Esophagus (tissue), 2 donors: ENCODE measurements at regions not wholly inside any gene's neighbourhood (a gene's known extent, or its start where the extent isn't known, plus 50 kb on each side); places are given as distances from the start of the nearest gene placed in this dataset.
"Not testable (repeated sequence)": the region's sequence is repeated elsewhere in the genome, so short reads cannot be mapped to it uniquely, and the experiment has no call there.

Experiments
- H3K27ac ChIP-seq, 2 donors: one replicate each; pipeline ENCODE4 v1.5.1; 2013; ENCODE audit warnings: low read depth in 2 of 2, mild to moderate bottlenecking in 2 of 2, inconsistent platforms in 1 of 2, low read length in 1 of 2, moderate library complexity in 1 of 2
- H3K27me3 ChIP-seq, 2 donors: one replicate each; pipeline ENCODE4 v1.6.1; 2013; ENCODE audit warnings: low read length in 2 of 2, control low read depth in 1 of 2, mild to moderate bottlenecking in 1 of 2; ENCODE audit not compliant: insufficient read depth in 2 of 2, control insufficient read depth in 1 of 2
- H3K36me3 ChIP-seq, 2 donors: one replicate each; pipeline ENCODE4 v1.6.1; 2013; ENCODE audit warnings: low read length in 1 of 2; ENCODE audit not compliant: control insufficient read depth in 2 of 2, insufficient read depth in 2 of 2
- H3K4me1 ChIP-seq, 2 donors: one replicate each; pipeline ENCODE4 v1.6.1; 2013; ENCODE audit warnings: low read length in 1 of 2; ENCODE audit not compliant: control insufficient read depth in 2 of 2, insufficient read depth in 2 of 2
- H3K4me3 ChIP-seq, 2 donors: one replicate each; pipeline ENCODE4 v1.5.1; 2013; ENCODE audit warnings: low read length in 2 of 2, mild to moderate bottlenecking in 2 of 2, low read depth in 1 of 2, moderate library complexity in 1 of 2
- H3K9me3 ChIP-seq, 2 donors: one replicate each; pipeline ENCODE4 v1.6.1; 2013; ENCODE audit warnings: mild to moderate bottlenecking in 2 of 2, low read depth in 1 of 2, low read length in 1 of 2, moderate library complexity in 1 of 2; ENCODE audit not compliant: control insufficient read depth in 2 of 2, insufficient read depth in 1 of 2
- WGBS, 2 donors: extraction: QIAGEN DNeasy Blood & Tissue Kit; methylation state at CpG; one replicate each; pipeline ENCODE4 v1.1.7; 2013; 5-methylcytosine and 5-hydroxymethylcytosine counted together
- donor health status: healthy with polysubstance abuse.
- donor health status: Bipolar disorder and iron deficiency.

DNA sequence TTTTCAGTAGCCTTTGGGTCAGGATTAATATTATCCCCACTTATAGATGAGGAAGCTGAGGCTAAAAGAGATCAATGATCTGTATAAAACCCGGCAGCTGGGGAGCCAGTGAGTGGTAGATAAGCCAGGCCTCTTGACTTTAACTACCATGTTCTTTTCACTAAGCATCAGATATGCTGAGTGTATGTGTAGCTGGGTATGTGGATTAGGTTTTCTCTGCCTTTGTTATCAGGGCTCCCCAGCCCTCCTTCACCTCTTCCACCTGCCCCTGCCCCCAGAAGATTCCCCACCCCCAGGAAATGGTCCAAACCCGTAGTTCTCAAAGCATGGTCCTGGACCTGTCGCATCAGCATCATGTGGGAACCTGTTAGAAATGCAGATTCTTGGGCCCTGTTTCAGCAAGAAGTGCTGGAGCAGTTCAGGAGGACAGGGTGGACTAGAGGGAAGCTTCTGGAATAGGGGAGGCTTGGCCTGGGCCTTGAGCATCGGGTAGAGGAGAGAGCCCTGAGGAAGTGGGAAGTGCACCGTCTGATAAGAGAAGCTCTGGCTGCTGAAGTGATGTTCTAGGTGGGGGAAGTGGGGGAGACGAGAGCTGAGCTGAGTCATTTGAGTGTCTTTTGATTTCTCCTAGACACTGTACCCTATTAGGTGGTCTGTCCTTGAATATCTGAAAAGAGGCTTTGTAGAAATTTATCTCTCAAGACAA, 101.3 kb downstream of the HIF1AN start:
- Histone ChIP-seq H3K4me1 (no peaks in the 10 kb centered on the region), H3K36me3 (no peaks in the 10 kb centered on the region), H3K9me3 (no peaks in the 10 kb centered on the region), H3K27me3 (no peaks in the 10 kb centered on the region), H3K4me3 (no peak overlapping the region), H3K27ac (no peak overlapping the region)
- WGBS, 2 donors, result 42 to 44% methylated on average over 6 of the region's 6 CpGs

DNA sequence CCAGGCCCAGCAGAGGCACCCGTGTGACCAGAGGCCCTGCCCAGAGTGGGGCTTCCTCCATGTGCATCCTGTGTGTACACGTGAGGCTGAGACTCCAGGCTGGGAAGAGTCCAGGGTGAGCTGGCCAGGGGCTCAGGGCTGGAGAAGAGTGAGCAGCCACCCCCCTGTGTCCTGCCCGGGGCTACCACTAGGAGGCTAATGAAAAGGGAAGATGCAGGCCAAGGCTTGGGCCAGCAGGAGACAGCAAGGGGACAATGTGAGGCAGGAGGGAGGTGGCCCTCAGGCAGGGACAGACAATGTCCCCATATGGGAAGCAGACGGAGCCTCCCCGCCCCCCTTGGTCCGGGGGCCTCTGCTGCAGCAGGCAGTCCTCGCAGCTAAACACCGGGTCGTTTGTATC, 102.0 kb downstream of the HIF1AN start:
- H3K36me3 ChIP-seq, result no peaks in the 10 kb centered on the region
- H3K27me3 ChIP-seq, result no peaks in the 10 kb centered on the region

DNA sequence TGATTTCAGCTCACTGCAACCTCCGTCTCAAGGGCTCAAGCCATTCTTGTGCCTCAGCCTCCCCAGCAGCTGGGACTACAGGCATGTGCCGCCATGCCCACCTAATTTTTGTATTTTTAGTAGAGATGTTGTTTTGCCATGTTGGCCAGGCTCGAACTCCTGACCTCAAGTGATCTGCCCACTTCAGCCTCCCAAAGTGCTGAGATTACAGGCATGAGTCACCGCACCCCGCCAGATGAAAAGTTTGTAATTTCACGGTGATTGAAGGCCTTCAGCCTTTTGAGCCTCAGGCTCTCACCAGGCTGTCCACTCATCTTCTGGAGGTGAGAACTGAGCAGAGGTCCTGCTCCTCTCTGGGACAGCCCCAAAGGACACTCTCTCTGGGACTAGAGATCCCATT, 103.2 kb downstream of the HIF1AN start:
- H3K27me3 ChIP-seq, H3K4me3 ChIP-seq, H3K9me3 ChIP-seq, H3K27ac ChIP-seq, H3K4me1 ChIP-seq, H3K36me3 ChIP-seq: not testable (repeated sequence)
- WGBS, 2 donors, result 81 to 82% methylated on average over 6 of the region's 6 CpGs

More for the DNA sequence above, 102.0 kb downstream of the HIF1AN start:
- H3K4me1 ChIP-seq, result no peaks in the 10 kb centered on the region
- no peak overlapping the region for H3K27ac ChIP-seq
- WGBS, 2 donors, result 9 to 13% methylated on average over 9 of the region's 9 CpGs
- no peak overlapping the region for H3K4me3 ChIP-seq
- H3K9me3 ChIP-seq, result no peaks in the 10 kb centered on the region

DNA sequence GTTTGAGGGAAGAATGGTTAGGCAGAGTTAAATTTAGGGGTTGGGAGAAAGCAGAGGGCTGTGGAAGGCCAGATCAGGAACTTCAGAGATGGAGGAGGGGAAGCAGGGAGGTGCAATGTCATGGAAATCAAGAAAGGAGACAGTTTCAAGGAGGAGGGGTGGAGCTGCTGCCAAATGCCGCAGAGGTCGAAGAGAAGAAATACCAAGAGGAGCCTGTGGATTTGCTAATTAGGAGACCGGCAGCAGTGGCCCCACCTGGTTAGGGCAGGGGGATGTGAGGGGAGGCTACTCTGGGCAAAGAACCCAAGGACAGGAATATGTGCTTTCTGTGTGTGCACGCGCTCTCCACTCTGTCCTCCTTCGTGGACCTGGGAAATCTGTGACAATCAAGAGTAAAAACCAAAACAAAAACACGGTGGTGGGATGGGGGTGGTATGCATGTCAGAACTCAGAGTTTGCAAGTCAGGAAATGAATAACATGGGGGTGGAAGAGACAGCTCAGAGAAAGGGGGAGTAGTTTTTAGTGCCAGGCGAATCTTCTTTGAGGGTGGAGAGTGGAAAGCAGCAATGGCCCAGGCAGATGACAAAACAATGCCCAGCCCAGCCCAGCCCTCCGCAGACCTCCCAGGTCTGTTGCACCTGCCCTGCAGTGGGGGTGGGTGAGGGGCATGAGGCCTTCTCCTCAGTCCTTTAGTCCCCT, 102.9 kb upstream of the PAX2 start:
- WGBS, 2 donors, result 14 to 16% methylated on average over 9 of the region's 9 CpGs
- Histone ChIP-seq H3K9me3 (peaks cover 0 to 2% of the 10 kb centered on the region in 2 donors), H3K27ac (no peak overlapping the region), H3K27me3 (no peaks in the 10 kb centered on the region), H3K4me1 (no peaks in the 10 kb centered on the region), H3K36me3 (no peaks in the 10 kb centered on the region), H3K4me3 (no peak overlapping the region)

DNA sequence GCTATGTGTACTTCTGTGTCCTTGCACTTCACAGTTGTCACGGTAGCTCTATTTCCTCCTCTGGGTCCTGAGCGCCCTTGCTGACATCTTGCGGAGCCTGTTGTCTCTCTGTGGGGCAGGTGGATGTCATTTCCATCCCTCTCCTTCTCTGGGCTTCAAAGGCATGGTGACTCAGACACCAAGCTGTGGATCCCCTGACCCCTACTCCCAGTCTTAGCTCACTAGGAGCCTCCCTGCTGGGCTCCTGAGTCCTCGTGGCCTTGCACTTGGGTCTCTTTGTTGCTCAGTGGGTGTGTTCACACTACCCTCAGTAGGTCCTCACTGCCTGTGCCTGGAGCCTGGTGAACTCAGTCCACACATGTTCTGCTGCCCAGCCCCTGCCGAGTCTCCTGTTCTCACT, 100.3 kb upstream of the PAX2 start:
- H3K27ac ChIP-seq, result no peak overlapping the region
- H3K4me1 ChIP-seq, result no peaks in the 10 kb centered on the region
- no peak overlapping the region for H3K4me3 ChIP-seq
- WGBS, 2 donors, result 54 to 57% methylated on average over 5 of the region's 5 CpGs
- no peaks in the 10 kb centered on the region for H3K36me3 ChIP-seq
- H3K9me3 ChIP-seq, result peaks cover 0 to 2% of the 10 kb centered on the region in 2 donors
- H3K27me3 ChIP-seq, result no peaks in the 10 kb centered on the region

DNA sequence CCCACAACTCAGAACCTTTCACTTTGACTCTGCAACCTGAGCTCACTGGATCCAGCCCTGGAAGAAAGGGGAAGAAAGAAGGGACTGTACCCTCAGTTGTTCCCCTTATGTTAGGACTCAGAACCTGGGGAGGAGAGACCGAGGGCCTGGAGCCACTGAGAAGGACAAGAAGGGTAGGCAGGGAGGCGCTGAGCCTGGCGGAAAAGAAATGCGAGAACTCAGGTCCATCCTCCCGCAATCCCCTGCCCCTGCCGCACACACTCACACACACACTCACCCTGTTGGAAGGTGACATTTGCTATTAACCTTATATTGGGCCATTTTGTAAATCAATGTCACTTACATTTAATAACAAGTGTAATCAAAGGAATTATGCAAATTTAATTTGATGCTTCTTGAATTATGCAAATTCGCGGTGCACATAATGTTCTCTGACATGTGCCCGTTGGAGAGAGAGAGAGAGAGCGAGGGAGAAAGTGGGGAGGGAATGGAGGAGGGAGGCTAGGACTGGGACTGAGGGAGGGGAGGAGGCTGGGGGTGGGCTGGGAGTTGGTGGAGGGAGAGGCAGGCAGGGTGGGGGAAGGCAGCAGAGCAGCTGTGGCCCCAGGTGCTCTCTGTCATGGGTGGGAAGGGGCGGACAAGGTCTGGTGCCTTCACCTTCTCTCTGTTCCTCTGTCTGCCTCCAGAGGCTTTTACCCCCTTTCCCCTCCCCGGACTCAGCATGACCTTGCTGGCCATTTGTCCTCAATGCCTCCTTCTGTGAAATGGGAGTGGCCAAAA, 99.6 kb upstream of the PAX2 start:
- H3K4me3 ChIP-seq, result no peak overlapping the region
- H3K27ac ChIP-seq, result no peak overlapping the region
- H3K36me3 ChIP-seq, result no peaks in the 10 kb centered on the region
- no peaks in the 10 kb centered on the region for H3K27me3 ChIP-seq
- no peaks in the 10 kb centered on the region for H3K4me1 ChIP-seq
- 30 to 36% methylated on average over 12 of the region's 12 CpGs for WGBS, 2 donors
- H3K9me3 ChIP-seq, result peaks cover 0 to 2% of the 10 kb centered on the region in 2 donors

DNA sequence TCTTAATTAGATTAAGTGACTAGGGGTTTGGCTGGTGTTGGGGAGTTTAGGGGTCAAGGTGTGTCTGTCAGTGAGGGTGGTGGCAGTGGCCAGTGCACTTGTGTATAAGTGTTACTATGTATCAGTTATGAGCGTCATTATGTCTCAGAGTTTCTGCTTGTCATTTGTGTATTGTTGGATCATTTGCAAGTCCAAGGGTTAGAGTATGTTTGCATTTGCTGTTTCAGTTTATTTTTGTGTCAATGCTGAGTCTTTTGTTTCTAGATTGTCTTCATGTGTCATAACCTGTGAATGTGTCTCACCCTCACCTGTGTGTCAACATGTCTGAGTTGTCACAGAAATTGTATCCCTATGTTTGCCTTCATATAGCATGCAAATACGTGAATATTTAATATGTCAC, 97.5 kb upstream of the PAX2 start:
- peaks cover 0 to 5% of the 10 kb centered on the region in 2 donors for H3K9me3 ChIP-seq
- H3K36me3 ChIP-seq, result no peaks in the 10 kb centered on the region
- H3K4me1 ChIP-seq, result no peaks in the 10 kb centered on the region
- no peak overlapping the region for H3K4me3 ChIP-seq
- H3K27ac ChIP-seq, result no peak overlapping the region
- no peaks in the 10 kb centered on the region for H3K27me3 ChIP-seq
- WGBS, 2 donors, result 70% methylated on average over 2 of the region's 2 CpGs

DNA sequence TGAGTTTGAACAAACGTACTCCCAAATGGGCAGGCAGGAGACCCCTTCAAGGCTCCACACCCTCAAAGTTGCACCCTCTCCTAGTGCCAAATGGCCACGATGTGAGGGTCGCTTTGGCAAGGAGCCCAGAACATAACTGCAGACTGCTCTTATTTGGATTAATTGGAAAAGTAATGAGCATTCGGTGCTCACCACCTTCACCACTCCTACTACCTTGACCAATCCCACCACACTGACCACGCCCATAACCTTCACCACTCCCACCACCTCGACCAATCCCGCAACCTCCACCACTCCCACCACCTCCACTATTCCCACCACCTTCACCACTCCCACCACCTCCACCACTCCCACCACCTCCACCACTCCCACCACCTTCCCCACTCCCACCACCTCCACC, 94.7 kb upstream of the PAX2 start:
- no peak overlapping the region for H3K27ac ChIP-seq
- H3K36me3 ChIP-seq, result no peaks in the 10 kb centered on the region
- H3K27me3 ChIP-seq, result peaks cover 0 to 16% of the 10 kb centered on the region in 2 donors
- WGBS, 2 donors, result 78 to 88% methylated on average over 7 of the region's 7 CpGs
- peaks cover 0 to 3% of the 10 kb centered on the region in 2 donors for H3K9me3 ChIP-seq
- H3K4me1 ChIP-seq, result peaks cover 0 to 5% of the 10 kb centered on the region in 2 donors
- no peak overlapping the region for H3K4me3 ChIP-seq

DNA sequence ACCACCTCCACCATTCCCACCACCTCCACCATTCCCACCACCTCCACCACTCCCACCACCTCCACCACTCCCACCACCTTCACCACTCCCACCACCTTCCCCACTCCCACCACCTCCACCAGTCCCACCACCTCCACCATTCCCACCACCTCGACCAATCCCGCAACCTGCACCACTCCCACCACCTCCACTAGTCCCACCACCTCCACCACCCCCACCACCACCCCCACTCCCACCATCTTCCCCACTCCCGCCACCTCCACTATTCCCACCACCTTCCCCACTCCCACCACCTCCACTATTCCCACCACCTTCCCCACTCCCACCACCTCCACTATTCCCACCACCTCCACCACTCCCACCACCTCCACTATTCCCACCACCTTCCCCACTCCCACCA, 94.3 kb upstream of the PAX2 start:
- not testable (repeated sequence) for H3K9me3 ChIP-seq, H3K36me3 ChIP-seq, H3K4me1 ChIP-seq, H3K4me3 ChIP-seq, H3K27ac ChIP-seq
- 96% methylated on average over 3 of the region's 3 CpGs for WGBS, 2 donors
- peaks cover 0 to 18% of the 10 kb centered on the region in 2 donors for H3K27me3 ChIP-seq
